ENCODE measurements at regions not wholly inside any gene's neighbourhood (a gene's known extent, or its start where the extent isn't known, plus 50 kb on each side); places are given as distances from the start of the nearest gene placed in this dataset.

DNA sequence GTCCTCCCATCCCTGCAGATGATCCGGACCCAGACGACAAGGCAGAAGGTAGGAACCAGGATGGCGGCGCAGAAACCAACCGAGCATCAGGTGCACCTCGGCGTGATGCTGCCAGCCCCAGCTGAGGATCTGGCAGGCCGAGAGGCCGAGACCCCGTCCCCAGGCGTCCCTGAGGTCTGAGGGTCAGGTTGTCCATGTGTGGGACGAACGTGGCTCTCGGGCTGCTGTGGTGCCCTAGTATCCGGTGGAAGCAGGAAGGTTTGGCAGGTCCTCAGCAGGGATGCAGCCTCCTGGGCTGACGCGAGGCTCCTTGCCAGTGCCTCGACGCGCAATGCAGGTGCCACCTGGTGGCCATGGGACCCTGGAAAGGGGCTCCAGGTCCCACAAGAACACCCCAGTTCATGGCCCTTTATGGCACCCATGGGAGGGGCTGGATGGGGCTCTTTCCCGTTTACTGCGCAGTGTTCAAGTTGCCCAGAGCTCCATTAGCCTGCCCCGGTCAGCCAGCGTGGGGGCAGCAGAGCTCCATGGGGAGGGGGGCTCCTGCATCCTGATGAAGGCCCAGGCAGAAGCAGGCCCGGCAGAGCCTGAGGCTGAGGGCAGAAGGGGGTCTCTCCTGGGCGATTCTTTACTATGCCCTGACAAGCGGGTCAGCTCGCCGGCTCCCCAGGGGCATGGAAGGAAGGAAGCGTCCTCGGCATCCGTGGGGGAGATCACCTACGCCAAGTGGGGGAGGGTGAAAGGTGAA is 129.9 kb downstream of the CTTN start:
- H2BK5ac ChIP-seq (ENCODE audit: low read length): peak overlapping the region; percentile 92
- no peaks in the 10 kb centered on the region for H3K36me3 ChIP-seq (replicated peaks in 1 of 2; ENCODE audit: control insufficient read depth in 2 of 2, insufficient read depth in 2 of 2, low read length in 2 of 2)
- peaks cover 1% of the 10 kb centered on the region for H3K79me1 ChIP-seq (ENCODE audit: low read depth, low read length)
- H3K9ac ChIP-seq (ENCODE audit: low read depth, low read length, poor library complexity): peak overlapping the region; percentile 54
- H3K4me1 ChIP-seq (ENCODE audit: control insufficient read depth in 2 of 2, insufficient read depth in 1 of 2, low read depth in 1 of 2, low read length in 2 of 2): peaks cover 33 to 56% of the 10 kb centered on the region in 2 donors
- no peak overlapping the region for H2AFZ ChIP-seq (ENCODE audit: low read length)
- H3K27ac ChIP-seq (replicated peaks; ENCODE audit: low read length): no peak overlapping the region
- H2BK12ac ChIP-seq (ENCODE audit: low read length): peak overlapping the region; percentile 14
- peak overlapping the region; percentile 10 for H3K23ac ChIP-seq (ENCODE audit: low read depth, low read length, poor library complexity)
- H3K4ac ChIP-seq (ENCODE audit: low read length): peak overlapping the region; percentile 86
- peak overlapping the region; percentile 77 for H3K18ac ChIP-seq (ENCODE audit: low read length)
- no peak overlapping the region for H4K91ac ChIP-seq (ENCODE audit: low read depth, low read length, poor library complexity)
- no CpG with 5 or more reads among the region's 33 CpGs for WGBS, 2 donors (ENCODE audit: extremely low coverage in 2 of 2, insufficient read length in 2 of 2, insufficient replicate concordance in 1 of 2)
- H3K4me2 ChIP-seq (ENCODE audit: insufficient read depth, low read length, poor library complexity, severe bottlenecking): no peak overlapping the region
- no peaks in the 10 kb centered on the region for H3K27me3 ChIP-seq (ENCODE audit: control insufficient read depth in 3 of 3, insufficient read depth in 3 of 3, low read depth in 1 of 3, low read length in 3 of 3)
- peak overlapping the region; percentile 54 for H2BK15ac ChIP-seq (ENCODE audit: low read length)
- no peak overlapping the region for H4K8ac ChIP-seq (ENCODE audit: low read depth, low read length)
- H3K9me3 ChIP-seq (replicated peaks in 1 of 2; ENCODE audit: control insufficient read depth in 2 of 2, insufficient read depth in 1 of 2, low read depth in 1 of 2, low read length in 2 of 2): peaks cover 0 to 4% of the 10 kb centered on the region in 2 donors
- peak overlapping the region; percentile 17 for H2BK120ac ChIP-seq (ENCODE audit: low read depth, low read length)
- DNase-seq (ENCODE audit: low spot score): no peak
- no peak overlapping the region for H3K4me3 ChIP-seq (ENCODE audit: low read length in 2 of 2)
- no peak overlapping the region for H3K14ac ChIP-seq (ENCODE audit: low read length)
- H2AK5ac ChIP-seq (ENCODE audit: low read depth, low read length): peak overlapping the region; percentile 97

GRCh38 chr11:70528794-70529580 is 130.7 kb downstream of the CTTN start:
- H4K8ac ChIP-seq (ENCODE audit: low read depth, low read length): no peak overlapping the region

DNA sequence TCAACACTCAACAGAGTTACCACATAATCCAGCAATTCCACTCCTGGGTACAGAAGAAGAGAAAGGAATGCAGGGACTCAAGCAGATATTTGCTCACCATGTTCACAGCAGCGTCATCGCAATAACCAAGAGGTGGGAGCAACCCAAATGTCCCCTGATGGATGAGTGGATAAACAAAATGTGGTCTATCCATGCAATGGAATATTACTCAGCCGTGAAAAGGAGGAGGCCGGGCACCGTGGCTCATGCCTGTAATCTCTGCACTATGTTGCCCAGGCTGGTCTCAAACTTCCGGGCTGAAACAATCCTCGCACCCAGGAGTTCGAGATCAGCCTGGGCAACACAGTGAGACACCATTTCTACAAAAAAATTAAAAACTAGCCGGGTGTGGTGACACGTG is 131.7 kb downstream of the CTTN start:
- Histone ChIP-seq H3K4me3 (ENCODE audit: low read length in 2 of 2) (no peak overlapping the region), H3K9me3 (replicated peaks in 1 of 2; ENCODE audit: control insufficient read depth in 2 of 2, insufficient read depth in 1 of 2, low read depth in 1 of 2, low read length in 2 of 2) (peaks cover 0 to 4% of the 10 kb centered on the region in 2 donors), H3K4me2 (ENCODE audit: insufficient read depth, low read length, poor library complexity, severe bottlenecking) (no peak overlapping the region), H3K79me1 (ENCODE audit: low read depth, low read length) (peaks cover 1% of the 10 kb centered on the region), H3K23ac (ENCODE audit: low read depth, low read length, poor library complexity) (no peak overlapping the region), H3K4ac (ENCODE audit: low read length) (no peak overlapping the region), H3K36me3 (replicated peaks in 1 of 2; ENCODE audit: control insufficient read depth in 2 of 2, insufficient read depth in 2 of 2, low read length in 2 of 2) (no peaks in the 10 kb centered on the region), H3K14ac (ENCODE audit: low read length) (no peak overlapping the region), H2AFZ (ENCODE audit: low read length) (no peak overlapping the region), H3K18ac (ENCODE audit: low read length) (no peak overlapping the region), H2BK15ac (ENCODE audit: low read length) (no peak overlapping the region), H3K4me1 (ENCODE audit: control insufficient read depth in 2 of 2, insufficient read depth in 1 of 2, low read depth in 1 of 2, low read length in 2 of 2) (peaks cover 15 to 39% of the 10 kb centered on the region in 2 donors), H3K27ac (replicated peaks; ENCODE audit: low read length) (no peak overlapping the region), H2AK5ac (ENCODE audit: low read depth, low read length) (no peak overlapping the region), H2BK5ac (ENCODE audit: low read length) (no peak overlapping the region), H3K27me3 (ENCODE audit: control insufficient read depth in 3 of 3, insufficient read depth in 3 of 3, low read depth in 1 of 3, low read length in 3 of 3) (no peaks in the 10 kb centered on the region), H4K8ac (ENCODE audit: low read depth, low read length) (no peak overlapping the region), H4K91ac (ENCODE audit: low read depth, low read length, poor library complexity) (no peak overlapping the region), H2BK120ac (ENCODE audit: low read depth, low read length) (no peak overlapping the region), H3K9ac (ENCODE audit: low read depth, low read length, poor library complexity) (no peak overlapping the region), H2BK12ac (ENCODE audit: low read length) (no peak overlapping the region)
- WGBS, 2 donors (ENCODE audit: extremely low coverage in 2 of 2, insufficient read length in 2 of 2, insufficient replicate concordance in 1 of 2): no CpG with 5 or more reads among the region's 10 CpGs
- DNase-seq (ENCODE audit: low spot score): no peak

More at GRCh38 chr11:70528794-70529580, 130.7 kb downstream of the CTTN start:
- WGBS, 2 donors (ENCODE audit: extremely low coverage in 2 of 2, insufficient read length in 2 of 2, insufficient replicate concordance in 1 of 2): no CpG with 5 or more reads among the region's 18 CpGs
- Histone ChIP-seq H2BK120ac (ENCODE audit: low read depth, low read length) (peak overlapping the region; percentile 16), H4K91ac (ENCODE audit: low read depth, low read length, poor library complexity) (no peak overlapping the region), H3K9me3 (replicated peaks in 1 of 2; ENCODE audit: control insufficient read depth in 2 of 2, insufficient read depth in 1 of 2, low read depth in 1 of 2, low read length in 2 of 2) (peaks cover 0 to 4% of the 10 kb centered on the region in 2 donors), H3K27ac (replicated peaks; ENCODE audit: low read length) (no peak overlapping the region), H3K9ac (ENCODE audit: low read depth, low read length, poor library complexity) (no peak overlapping the region), H2AK5ac (ENCODE audit: low read depth, low read length) (peak overlapping the region; percentile 97), H3K4me1 (ENCODE audit: control insufficient read depth in 2 of 2, insufficient read depth in 1 of 2, low read depth in 1 of 2, low read length in 2 of 2) (peaks cover 26 to 49% of the 10 kb centered on the region in 2 donors), H2BK5ac (ENCODE audit: low read length) (peak overlapping the region; percentile 41), H2AFZ (ENCODE audit: low read length) (no peak overlapping the region), H3K27me3 (ENCODE audit: control insufficient read depth in 3 of 3, insufficient read depth in 3 of 3, low read depth in 1 of 3, low read length in 3 of 3) (no peaks in the 10 kb centered on the region), H2BK12ac (ENCODE audit: low read length) (peak overlapping the region; percentile 27), H3K79me1 (ENCODE audit: low read depth, low read length) (peaks cover 1% of the 10 kb centered on the region), H2BK15ac (ENCODE audit: low read length) (peak overlapping the region; percentile 54), H3K4me2 (ENCODE audit: insufficient read depth, low read length, poor library complexity, severe bottlenecking) (no peak overlapping the region), H3K4me3 (ENCODE audit: low read length in 2 of 2) (no peak overlapping the region), H3K14ac (ENCODE audit: low read length) (peak overlapping the region; percentile 85), H3K36me3 (replicated peaks in 1 of 2; ENCODE audit: control insufficient read depth in 2 of 2, insufficient read depth in 2 of 2, low read length in 2 of 2) (no peaks in the 10 kb centered on the region), H3K18ac (ENCODE audit: low read length) (peak overlapping the region; percentile 65), H3K23ac (ENCODE audit: low read depth, low read length, poor library complexity) (peak overlapping the region; percentile 90), H3K4ac (ENCODE audit: low read length) (no peak overlapping the region)
- no peak for DNase-seq (ENCODE audit: low spot score)

DNA sequence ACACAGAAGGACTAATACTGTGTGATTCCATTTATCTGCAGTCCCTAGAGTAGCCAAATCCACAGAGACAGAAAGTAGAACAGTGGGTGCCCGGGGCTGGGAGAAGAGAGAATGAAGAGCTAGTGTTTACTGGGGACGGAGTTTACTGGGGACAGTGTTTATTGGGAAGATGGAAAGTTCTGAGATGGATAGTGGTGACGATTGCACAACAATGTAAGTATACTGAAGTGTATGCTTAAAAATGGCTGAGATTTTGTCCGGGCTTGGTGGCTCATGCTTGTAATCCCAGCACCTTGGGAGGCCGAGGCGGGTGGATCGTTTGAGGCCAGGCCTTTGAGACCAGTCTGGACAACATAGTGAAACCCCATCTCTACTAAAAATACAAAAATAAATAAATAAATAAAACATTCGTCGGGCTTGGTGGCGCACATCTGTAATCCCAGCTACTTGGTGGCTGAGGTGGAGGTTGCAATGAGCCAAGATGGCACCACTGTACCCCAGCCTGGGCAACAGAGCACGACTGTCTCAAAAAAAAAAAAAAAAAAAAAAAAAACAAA is 132.4 kb downstream of the CTTN start:
- peaks cover 15 to 32% of the 10 kb centered on the region in 2 donors for H3K4me1 ChIP-seq (ENCODE audit: control insufficient read depth in 2 of 2, insufficient read depth in 1 of 2, low read depth in 1 of 2, low read length in 2 of 2)
- peaks cover 0 to 4% of the 10 kb centered on the region in 2 donors for H3K9me3 ChIP-seq (replicated peaks in 1 of 2; ENCODE audit: control insufficient read depth in 2 of 2, insufficient read depth in 1 of 2, low read depth in 1 of 2, low read length in 2 of 2)
- no peak overlapping the region for H3K14ac ChIP-seq (ENCODE audit: low read length)
- peaks cover 1% of the 10 kb centered on the region for H3K79me1 ChIP-seq (ENCODE audit: low read depth, low read length)
- H2BK12ac ChIP-seq (ENCODE audit: low read length): no peak overlapping the region
- no peak overlapping the region for H3K23ac ChIP-seq (ENCODE audit: low read depth, low read length, poor library complexity)
- DNase-seq (ENCODE audit: low spot score): no peak
- no peak overlapping the region for H2AK5ac ChIP-seq (ENCODE audit: low read depth, low read length)
- H3K27me3 ChIP-seq (ENCODE audit: control insufficient read depth in 3 of 3, insufficient read depth in 3 of 3, low read depth in 1 of 3, low read length in 3 of 3): no peaks in the 10 kb centered on the region
- H2BK120ac ChIP-seq (ENCODE audit: low read depth, low read length): no peak overlapping the region
- no peak overlapping the region for H3K4me2 ChIP-seq (ENCODE audit: insufficient read depth, low read length, poor library complexity, severe bottlenecking)
- H3K36me3 ChIP-seq (replicated peaks in 1 of 2; ENCODE audit: control insufficient read depth in 2 of 2, insufficient read depth in 2 of 2, low read length in 2 of 2): no peaks in the 10 kb centered on the region
- no peak overlapping the region for H2AFZ ChIP-seq (ENCODE audit: low read length)
- no peak overlapping the region for H2BK15ac ChIP-seq (ENCODE audit: low read length)
- no peak overlapping the region for H4K8ac ChIP-seq (ENCODE audit: low read depth, low read length)
- no peak overlapping the region for H3K27ac ChIP-seq (replicated peaks; ENCODE audit: low read length)
- no peak overlapping the region for H4K91ac ChIP-seq (ENCODE audit: low read depth, low read length, poor library complexity)
- H3K4me3 ChIP-seq (ENCODE audit: low read length in 2 of 2): no peak overlapping the region
- WGBS, 2 donors (ENCODE audit: extremely low coverage in 2 of 2, insufficient read length in 2 of 2, insufficient replicate concordance in 1 of 2): no CpG with 5 or more reads among the region's 11 CpGs
- no peak overlapping the region for H3K4ac ChIP-seq (ENCODE audit: low read length)
- no peak overlapping the region for H3K9ac ChIP-seq (ENCODE audit: low read depth, low read length, poor library complexity)
- no peak overlapping the region for H2BK5ac ChIP-seq (ENCODE audit: low read length)
- H3K18ac ChIP-seq (ENCODE audit: low read length): no peak overlapping the region
